ENCODE measurements at regions not wholly inside any gene's neighbourhood (a gene's known extent, or its start where the extent isn't known, plus 50 kb on each side); places are given as distances from the start of the nearest gene placed in this dataset.
A peak's percentile ranks its signal among the peaks of the same experiment; 100 is the strongest.

DNA sequence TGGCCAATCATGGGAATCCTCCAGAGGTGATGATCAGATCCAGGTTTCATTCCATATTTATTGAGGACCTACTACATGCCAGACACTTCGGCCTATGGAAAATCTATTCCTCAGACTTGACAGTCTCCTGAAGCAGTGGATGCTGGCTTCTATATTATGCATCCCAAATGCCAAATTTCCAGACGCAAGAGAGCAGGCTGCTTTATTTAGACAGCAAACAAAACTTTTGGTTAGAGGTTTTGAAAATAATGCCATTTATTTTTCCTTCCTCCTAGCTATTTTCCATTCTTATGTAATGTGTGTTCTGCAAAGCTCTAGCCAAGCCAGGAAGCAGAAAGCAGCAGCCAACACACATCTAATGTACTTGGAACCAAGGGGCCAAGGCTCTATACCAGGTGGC, 330.8 kb downstream of the GPAM start:
- DNase-seq (ENCODE audit: low read depth in 1 of 2, low spot score in 1 of 2), result no peak
- no peak for TF ChIP-seq CTCF (IDR thresholded peaks at IDR 0.05; ENCODE audit: low read depth, low read length)

GRCh38 chr10:111856631-111857030, 326.9 kb downstream of the GPAM start:
- Histone ChIP-seq H3K27ac (no peak overlapping the region), H3K4me1 (ENCODE audit: low read depth) (no peaks in the 10 kb centered on the region), H3K27me3 (no peaks in the 10 kb centered on the region), H3K9me3 (ENCODE audit: low read depth) (no peaks in the 10 kb centered on the region), H3K36me3 (no peaks in the 10 kb centered on the region), H3K4me3 (no peak overlapping the region)
- no peak for TF ChIP-seq CTCF (IDR thresholded peaks at IDR 0.05; ENCODE audit: low read depth, low read length)
- DNase-seq (ENCODE audit: low read depth in 1 of 2, low spot score in 1 of 2), result peak in 1 of 2 donors; percentile 2

More for the DNA sequence above, 330.8 kb downstream of the GPAM start:
- Histone ChIP-seq H3K36me3 (no peaks in the 10 kb centered on the region), H3K4me1 (ENCODE audit: low read depth) (no peaks in the 10 kb centered on the region), H3K27ac (no peak overlapping the region), H3K9me3 (ENCODE audit: low read depth) (no peaks in the 10 kb centered on the region), H3K27me3 (no peaks in the 10 kb centered on the region), H3K4me3 (no peak overlapping the region)

DNA sequence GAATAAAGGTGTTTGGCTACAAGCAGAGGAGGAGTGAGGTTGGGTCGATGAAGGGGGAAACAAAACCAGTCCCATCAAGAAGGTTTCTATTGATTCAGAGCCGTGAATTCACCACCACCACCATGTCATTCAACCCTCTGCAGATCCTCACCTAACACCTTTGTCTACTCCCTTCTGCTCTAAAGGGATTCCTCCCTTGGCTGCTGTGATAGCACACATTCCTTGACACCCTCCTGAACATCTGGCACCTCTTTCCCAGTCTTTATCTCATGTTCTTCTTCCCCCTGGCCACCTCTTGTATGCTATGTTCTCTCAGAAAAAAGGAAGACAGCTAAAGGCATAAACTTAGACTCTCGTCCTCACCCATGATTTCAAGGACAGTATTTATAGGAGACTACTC, 318.0 kb downstream of the GPAM start:
- TF ChIP-seq CTCF (IDR thresholded peaks at IDR 0.05; ENCODE audit: low read depth, low read length), result no peak
- Histone ChIP-seq H3K36me3 (no peaks in the 10 kb centered on the region), H3K27ac (no peak overlapping the region), H3K4me1 (ENCODE audit: low read depth) (no peaks in the 10 kb centered on the region), H3K4me3 (no peak overlapping the region), H3K9me3 (ENCODE audit: low read depth) (no peaks in the 10 kb centered on the region), H3K27me3 (no peaks in the 10 kb centered on the region)
- DNase-seq (ENCODE audit: low read depth in 1 of 2, low spot score in 1 of 2), result no peak

DNA sequence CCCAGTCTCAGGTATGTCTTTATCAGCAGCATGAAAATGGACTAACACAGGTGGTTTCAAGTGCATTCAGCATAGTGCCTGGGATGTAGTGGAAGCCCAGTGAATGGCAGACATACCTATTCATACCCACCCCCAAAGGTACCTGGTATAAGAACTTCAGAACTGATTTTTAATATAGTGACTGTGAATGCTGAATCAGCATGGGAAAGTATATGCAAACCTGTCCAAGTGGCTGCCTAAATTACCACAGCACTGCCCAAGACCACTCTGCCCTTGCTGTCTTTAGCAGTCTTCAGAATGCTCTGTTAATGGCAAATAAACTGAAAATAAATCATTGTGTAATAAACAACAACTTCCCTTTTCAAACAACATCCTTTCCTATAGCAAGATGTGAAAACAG, 312.1 kb downstream of the GPAM start:
- Histone ChIP-seq H3K27me3 (no peaks in the 10 kb centered on the region), H3K27ac (no peak overlapping the region), H3K36me3 (no peaks in the 10 kb centered on the region), H3K4me1 (ENCODE audit: low read depth) (no peaks in the 10 kb centered on the region), H3K9me3 (ENCODE audit: low read depth) (no peaks in the 10 kb centered on the region), H3K4me3 (no peak overlapping the region)
- TF ChIP-seq CTCF (IDR thresholded peaks at IDR 0.05; ENCODE audit: low read depth, low read length), result no peak
- DNase-seq (ENCODE audit: low read depth in 1 of 2, low spot score in 1 of 2), result no peak

DNA sequence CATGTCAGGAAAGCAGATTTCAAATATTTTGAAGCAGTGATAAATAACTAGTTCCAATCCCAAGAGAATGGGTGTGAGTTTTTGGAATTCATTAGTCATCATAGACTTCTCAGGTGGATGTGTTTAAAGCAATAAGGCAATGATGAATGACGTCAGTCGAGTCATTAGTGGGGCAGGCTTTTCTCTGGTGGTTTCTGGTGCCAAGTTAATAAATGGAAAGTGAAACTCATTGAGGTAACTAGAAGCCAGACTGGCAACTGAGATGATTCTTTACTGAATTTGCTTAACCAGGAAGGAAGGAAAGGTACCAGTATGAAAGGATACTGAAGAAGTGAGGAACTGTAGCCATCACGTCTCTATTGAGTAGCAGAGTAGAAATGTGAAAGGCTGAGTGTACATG, 311.0 kb downstream of the GPAM start:
- DNase-seq (ENCODE audit: low read depth in 1 of 2, low spot score in 1 of 2), result no peak
- H3K4me1 ChIP-seq (ENCODE audit: low read depth), result no peaks in the 10 kb centered on the region
- no peak for TF ChIP-seq CTCF (IDR thresholded peaks at IDR 0.05; ENCODE audit: low read depth, low read length)
- no peak overlapping the region for H3K4me3 ChIP-seq
- no peak overlapping the region for H3K27ac ChIP-seq
- H3K27me3 ChIP-seq, result no peaks in the 10 kb centered on the region
- H3K9me3 ChIP-seq (ENCODE audit: low read depth), result no peaks in the 10 kb centered on the region
- H3K36me3 ChIP-seq, result no peaks in the 10 kb centered on the region

DNA sequence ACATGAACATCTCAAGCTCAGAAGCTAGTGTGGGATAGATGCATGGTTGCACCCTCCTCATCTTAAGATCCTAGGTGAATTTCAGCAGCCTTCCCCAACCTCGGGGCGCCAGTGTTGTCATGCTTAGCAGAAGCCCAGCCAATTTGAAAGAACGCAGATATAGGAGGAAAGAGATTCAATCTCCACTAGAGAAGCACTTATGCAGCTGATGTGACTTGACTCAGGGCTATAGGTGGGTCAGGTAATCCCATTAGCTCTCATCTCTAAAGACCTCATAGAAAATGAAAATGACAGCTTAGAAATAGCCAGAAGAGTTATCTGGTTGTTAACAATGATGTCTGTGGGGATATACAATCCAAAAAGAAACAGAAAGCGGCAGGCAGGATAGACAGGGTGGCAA, 310.5 kb downstream of the GPAM start:
- Histone ChIP-seq H3K27ac (no peak overlapping the region), H3K9me3 (ENCODE audit: low read depth) (no peaks in the 10 kb centered on the region), H3K36me3 (no peaks in the 10 kb centered on the region), H3K4me3 (no peak overlapping the region), H3K4me1 (ENCODE audit: low read depth) (no peaks in the 10 kb centered on the region), H3K27me3 (no peaks in the 10 kb centered on the region)
- no peak for DNase-seq (ENCODE audit: low read depth in 1 of 2, low spot score in 1 of 2)
- TF ChIP-seq CTCF (IDR thresholded peaks at IDR 0.05; ENCODE audit: low read depth, low read length), result no peak

All from cardiac muscle cell (in vitro differentiated cells and primary cell).